Panc1 (cell line): ENCODE measurements at regions not wholly inside any gene's neighbourhood (a gene's known extent, or its start where the extent isn't known, plus 50 kb on each side); places are given as distances from the start of the nearest gene placed in this dataset.
A peak's percentile ranks its signal among the peaks of the same experiment; 100 is the strongest.

Experiments
- ATAC-seq: fragments of 200-7000 bp; cut with Tn5 transposase; 2 replicates; pipeline ENCODE4 v1.9.1; 2020; ENCODE audit warnings: mild to moderate bottlenecking, moderate library complexity
- BruUV-seq: library from RNA; stranded (reverse); fragments of 400-500 nt; replicated peaks from 2 replicates; lab custom pipeline; 2021; lab: Mats Ljungman, UMichigan
- CTCF ChIA-PET: fragments of 300-600 bp; sonication (Branson Sonifier 250); formaldehyde crosslinking; loops from one replicate; lab custom pipeline; 2022; ENCODE audit warnings: antibody characterized with exemption; lab: Charles Lee
- POLR2A ChIA-PET: fragments of 300-600 bp; sonication (Branson Sonifier 250); formaldehyde crosslinking; loops from one replicate; lab custom pipeline; 2022; ENCODE audit warnings: antibody characterized with exemption; lab: Charles Lee
- DNase-seq: peaks from one replicate; pipeline ENCODE4 v3.0.0-alpha.2; 2010; ENCODE audit warnings: low read depth, low spot score
- H3K27ac ChIP-seq: 2 replicates; pipeline ENCODE4 v1.5.1; 2011; ENCODE audit warnings: mild to moderate bottlenecking, low read length, inconsistent platforms
- H3K27me3 ChIP-seq: fragments of 200-500 bp; sonication (Bioruptor generic); 2 replicates; pipeline ENCODE4 v1.6.0; 2014; ENCODE audit warnings: low read length, inconsistent platforms; ENCODE audit not compliant: control insufficient read depth, insufficient read depth
- H3K36me3 ChIP-seq: fragments of 200-500 bp; sonication (Bioruptor generic); 2 replicates; pipeline ENCODE4 v1.5.1; 2014; ENCODE audit warnings: inconsistent platforms, mild to moderate bottlenecking, low read length, moderate library complexity; ENCODE audit not compliant: control insufficient read depth, insufficient read depth
- H3K4me1 ChIP-seq: 2 replicates; pipeline ENCODE4 v1.5.1; 2011; ENCODE audit warnings: inconsistent platforms, mild to moderate bottlenecking, low read length, moderate library complexity; ENCODE audit not compliant: control insufficient read depth, insufficient read depth
- H3K4me3 ChIP-seq, 2 experiments: 2 replicates each; pipeline ENCODE4 v1.5.1; 2011 to 2012; ENCODE audit warnings: low read depth in 2 of 2, low read length in 2 of 2, mild to moderate bottlenecking in 2 of 2, inconsistent platforms in 1 of 2, moderate library complexity in 1 of 2
- H3K9me3 ChIP-seq: fragments of 200-500 bp; sonication (Bioruptor generic); 2 replicates; pipeline ENCODE4 v1.5.1; 2014; ENCODE audit warnings: low read depth, mild to moderate bottlenecking, inconsistent platforms, low read length, moderate library complexity; ENCODE audit not compliant: control insufficient read depth, insufficient read depth
- CTCF ChIP-seq: fragments of 450-650 bp; IDR thresholded peaks from 2 replicates; pipeline ENCODE4 v1.5.1; 2017; ENCODE audit warnings: mild to moderate bottlenecking
- POLR2AphosphoS5 ChIP-seq: IDR thresholded peaks from 2 replicates; pipeline ENCODE4 v1.6.1; 2012; ENCODE audit warnings: mild to moderate bottlenecking, low read depth, low read length, moderate library complexity
- TCF7L2 ChIP-seq: IDR thresholded peaks from 2 replicates; pipeline ENCODE4 v1.6.1; 2011; ENCODE audit warnings: mild to moderate bottlenecking, low read depth, low read length, inconsistent platforms
- in situ Hi-C: cut with HindIII; loops from 2 replicates; pipeline ENCODE4 v1.10.0; 2016; ENCODE audit warnings: low sequenced_read_pairs, low pct_unique_long_range_greater_than_20kb
- intact Hi-C: fragments of 100-400 bp; cut with micrococcal nuclease; formaldehyde crosslinking; loops from one replicate; pipeline ENCODE4 v1.10.0; 2022; ENCODE audit not compliant: unreplicated experiment
- TF ChIP-seq, protein P1 (sequence below), 2 experiments: IDR thresholded peaks; 2 replicates each; pipeline ENCODE4 v1.6.1; 2011 to 2012; ENCODE audit warnings: low read depth in 2 of 2, control low read depth in 1 of 2, low read length in 1 of 2, mild to moderate bottlenecking in 1 of 2, moderate library complexity in 1 of 2; ENCODE audit not compliant: insufficient read depth in 1 of 2

GRCh38 chr15:85316244-85316934 lies 64.0 kb upstream of the AKAP13 start:
- H3K27me3 ChIP-seq = no peaks in the 10 kb centered on the region
- in situ Hi-C loops = no loop called here
- H3K4me3 ChIP-seq = no peak overlapping the region
- ATAC-seq = peak; percentile 58; the same call in 1 of the 2 replicates
- no peaks in the 10 kb centered on the region for H3K36me3 ChIP-seq
- H3K4me1 ChIP-seq = no peaks in the 10 kb centered on the region
- TF ChIP-seq TCF7L2 = peak; percentile 94
- no peak for TF ChIP-seq CTCF
- intact Hi-C loops = no loop called here
- no peak overlapping the region for H3K27ac ChIP-seq
- no peak for DNase-seq
- H3K9me3 ChIP-seq = no peaks in the 10 kb centered on the region
- CTCF ChIA-PET = interaction anchor here (0.6 to 0.8 kb wide), 2 partner anchors 12 to 169 kb away, joined by 3 to 9 read pairs; no protein-coding TSS in a partner anchor
- POLR2A ChIA-PET = no interaction called here
- no TSS peak for BruUV-seq

GRCh38 chr15:85318048-85318731 lies 62.2 kb upstream of the AKAP13 start:
- ChIA-PET POLR2A (interaction anchor here (0.6 kb wide), 1 partner anchor 23 kb away, joined by 6 read pairs; no protein-coding TSS in a partner anchor), CTCF (no interaction called here)
- peak; percentile 86 for ATAC-seq
- H3K4me3 ChIP-seq = no peak overlapping the region
- no peaks in the 10 kb centered on the region for H3K36me3 ChIP-seq
- H3K27me3 ChIP-seq = no peaks in the 10 kb centered on the region
- no peak for DNase-seq
- intact Hi-C loops = no loop called here
- TF ChIP-seq POLR2AphosphoS5 = no peak
- peak; percentile 33 for TF ChIP-seq CTCF
- in situ Hi-C loops = no loop called here
- no TSS peak for BruUV-seq
- H3K4me1 ChIP-seq = no peaks in the 10 kb centered on the region
- H3K9me3 ChIP-seq = peaks cover 10% of the 10 kb centered on the region; the same call in 1 of the 2 replicates
- no peak overlapping the region for H3K27ac ChIP-seq

DNA sequence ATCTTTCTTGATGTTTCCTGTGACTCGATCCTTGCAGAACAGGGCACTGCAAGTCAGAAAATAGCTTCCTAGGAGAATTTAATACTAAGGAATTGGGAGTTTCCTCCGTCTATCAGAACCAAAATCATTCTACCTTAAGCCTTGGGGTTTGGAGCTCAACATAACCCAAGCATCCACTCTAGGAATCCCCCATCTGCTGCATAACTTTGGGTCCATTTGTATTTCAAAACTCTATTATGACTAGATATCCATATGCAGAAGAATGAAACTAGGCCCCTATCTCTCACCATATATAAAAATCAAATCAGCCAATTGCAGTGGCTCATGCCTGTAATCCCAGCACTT lies 61.7 kb upstream of the AKAP13 start:
- TF ChIP-seq TCF7L2 (no peak), CTCF (no peak), POLR2AphosphoS5 (no peak)
- TF ChIP-seq, protein P1, sequence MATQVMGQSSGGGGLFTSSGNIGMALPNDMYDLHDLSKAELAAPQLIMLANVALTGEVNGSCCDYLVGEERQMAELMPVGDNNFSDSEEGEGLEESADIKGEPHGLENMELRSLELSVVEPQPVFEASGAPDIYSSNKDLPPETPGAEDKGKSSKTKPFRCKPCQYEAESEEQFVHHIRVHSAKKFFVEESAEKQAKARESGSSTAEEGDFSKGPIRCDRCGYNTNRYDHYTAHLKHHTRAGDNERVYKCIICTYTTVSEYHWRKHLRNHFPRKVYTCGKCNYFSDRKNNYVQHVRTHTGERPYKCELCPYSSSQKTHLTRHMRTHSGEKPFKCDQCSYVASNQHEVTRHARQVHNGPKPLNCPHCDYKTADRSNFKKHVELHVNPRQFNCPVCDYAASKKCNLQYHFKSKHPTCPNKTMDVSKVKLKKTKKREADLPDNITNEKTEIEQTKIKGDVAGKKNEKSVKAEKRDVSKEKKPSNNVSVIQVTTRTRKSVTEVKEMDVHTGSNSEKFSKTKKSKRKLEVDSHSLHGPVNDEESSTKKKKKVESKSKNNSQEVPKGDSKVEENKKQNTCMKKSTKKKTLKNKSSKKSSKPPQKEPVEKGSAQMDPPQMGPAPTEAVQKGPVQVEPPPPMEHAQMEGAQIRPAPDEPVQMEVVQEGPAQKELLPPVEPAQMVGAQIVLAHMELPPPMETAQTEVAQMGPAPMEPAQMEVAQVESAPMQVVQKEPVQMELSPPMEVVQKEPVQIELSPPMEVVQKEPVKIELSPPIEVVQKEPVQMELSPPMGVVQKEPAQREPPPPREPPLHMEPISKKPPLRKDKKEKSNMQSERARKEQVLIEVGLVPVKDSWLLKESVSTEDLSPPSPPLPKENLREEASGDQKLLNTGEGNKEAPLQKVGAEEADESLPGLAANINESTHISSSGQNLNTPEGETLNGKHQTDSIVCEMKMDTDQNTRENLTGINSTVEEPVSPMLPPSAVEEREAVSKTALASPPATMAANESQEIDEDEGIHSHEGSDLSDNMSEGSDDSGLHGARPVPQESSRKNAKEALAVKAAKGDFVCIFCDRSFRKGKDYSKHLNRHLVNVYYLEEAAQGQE (IDR thresholded peaks at IDR 0.05; ENCODE audit: insufficient read depth in 1 of 2, low read depth in 2 of 2, low read length in 1 of 2) = no peak
- H3K27ac ChIP-seq = no peak overlapping the region
- POLR2A ChIA-PET = no interaction called here
- intact Hi-C loops (no loop called here), in situ Hi-C loops (no loop called here)
- ATAC-seq (no peak), DNase-seq (no peak)
- CTCF ChIA-PET = interaction anchor here (0.6 kb wide), 1 partner anchor 241 kb away, joined by 14 read pairs; no protein-coding TSS in a partner anchor
- no peak overlapping the region for H3K4me3 ChIP-seq
- no TSS peak for BruUV-seq
- no peaks in the 10 kb centered on the region for H3K4me1 ChIP-seq
- H3K27me3 ChIP-seq = no peaks in the 10 kb centered on the region
- H3K36me3 ChIP-seq = no peaks in the 10 kb centered on the region
- H3K9me3 ChIP-seq = peaks cover 11% of the 10 kb centered on the region; the same call in 1 of the 2 replicates
